ENCODE measurements at regions not wholly inside any gene's neighbourhood (a gene's known extent, or its start where the extent isn't known, plus 50 kb on each side); places are given as distances from the start of the nearest gene placed in this dataset.
A peak's percentile ranks its signal among the peaks of the same experiment; 100 is the strongest.
"Not testable (repeated sequence)": the region's sequence is repeated elsewhere in the genome, so short reads cannot be mapped to it uniquely, and the experiment has no call there.

DNA sequence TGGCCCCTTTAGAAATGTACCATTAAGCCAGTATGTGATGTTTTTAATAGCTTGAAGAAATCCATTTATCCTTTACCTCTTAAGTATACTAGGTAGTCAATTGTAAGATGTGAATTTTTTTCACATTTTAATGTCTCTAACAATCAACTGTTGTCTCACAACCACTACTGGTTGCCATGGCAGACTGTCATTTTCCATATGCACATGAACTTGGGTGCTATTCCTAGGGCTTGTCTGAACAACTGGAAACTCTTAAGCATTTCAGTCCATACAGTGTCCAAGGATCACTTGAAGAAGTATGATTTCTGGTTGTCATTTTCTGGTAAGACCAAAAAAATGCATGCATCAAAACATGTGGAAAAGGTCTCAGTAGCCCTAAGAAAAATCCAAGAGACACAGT, 315.1 kb downstream of the HHIPL2 start:
- DNase-seq: no peak

DNA sequence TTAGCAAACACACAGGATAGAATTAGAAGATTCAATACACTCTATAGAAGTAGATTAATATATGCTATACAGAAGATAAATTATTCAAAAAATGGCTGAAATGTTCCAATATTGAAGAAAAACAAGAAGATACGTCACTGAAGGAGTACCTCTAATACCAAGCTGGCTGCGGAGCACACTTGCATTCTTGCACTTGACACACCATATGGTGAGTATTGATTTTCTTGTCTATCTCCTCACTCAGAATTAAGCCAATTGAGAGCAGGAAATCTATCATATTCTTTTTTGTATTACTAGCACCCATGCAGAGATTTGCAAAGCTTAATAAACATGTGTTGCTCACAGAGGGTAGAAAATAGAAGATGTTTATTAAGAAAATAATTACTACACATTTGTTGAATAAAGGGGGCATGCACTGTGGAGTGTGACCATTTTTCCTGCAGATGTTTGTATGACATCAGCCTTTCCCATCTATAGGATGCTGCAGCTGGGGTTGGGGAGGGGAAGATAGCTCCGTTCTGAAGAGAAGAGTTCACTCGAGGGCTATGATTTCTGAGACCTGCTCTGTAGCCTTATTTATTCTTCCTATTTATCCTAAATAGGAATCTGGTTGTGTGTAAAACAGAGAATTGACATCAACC, 318.1 kb downstream of the HHIPL2 start:
- no peak for DNase-seq

DNA sequence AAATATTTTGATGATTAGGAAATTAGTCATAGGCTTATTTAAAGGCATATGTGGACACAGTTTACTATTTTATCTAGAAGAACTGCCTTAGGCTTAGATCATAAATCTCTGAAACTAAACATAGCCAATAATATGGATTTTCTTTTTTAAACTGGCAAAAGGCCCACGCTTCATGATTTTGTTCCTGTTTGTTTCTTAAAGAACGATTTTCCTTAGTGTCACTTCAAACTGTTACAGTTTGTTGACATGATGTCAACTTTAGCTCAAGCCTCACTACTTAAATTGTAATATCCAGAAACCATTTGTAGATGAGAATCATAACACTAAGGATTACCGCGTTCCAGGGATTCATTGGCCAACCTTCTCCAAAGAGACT, 322.6 kb downstream of the HHIPL2 start:
- DNase-seq: no peak

DNA sequence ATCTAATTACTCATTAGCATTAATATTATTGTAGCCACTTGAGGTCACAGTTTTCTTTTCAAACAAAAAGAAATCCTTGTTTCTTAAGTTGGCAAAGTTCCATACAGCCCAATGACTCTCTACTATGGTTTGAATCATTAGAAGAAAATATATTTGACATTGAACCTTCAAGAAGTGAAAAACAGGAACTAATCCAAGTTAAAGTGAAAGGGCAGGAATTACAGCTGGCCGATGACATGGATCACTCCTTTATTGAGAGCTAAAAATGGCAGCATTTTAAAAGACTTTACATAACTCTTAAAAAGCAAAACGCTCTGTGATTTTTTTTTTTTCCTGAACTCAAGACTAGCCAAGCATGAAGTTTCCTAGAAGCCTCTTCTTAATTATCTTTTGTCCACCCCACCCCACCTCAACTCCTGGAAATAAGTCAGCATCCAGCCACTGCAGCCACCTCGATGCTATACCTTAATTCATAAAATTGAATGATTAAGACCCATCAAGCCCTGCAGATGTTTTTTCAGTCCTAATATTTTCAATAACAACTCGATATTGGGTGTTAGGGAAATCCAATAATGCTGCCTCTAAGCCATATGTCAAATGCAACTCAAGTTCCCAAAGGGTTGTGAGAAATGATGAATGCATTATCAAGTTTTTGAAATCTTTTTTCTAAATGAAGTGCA, 323.1 kb downstream of the HHIPL2 start:
- DNase-seq: no peak

DNA sequence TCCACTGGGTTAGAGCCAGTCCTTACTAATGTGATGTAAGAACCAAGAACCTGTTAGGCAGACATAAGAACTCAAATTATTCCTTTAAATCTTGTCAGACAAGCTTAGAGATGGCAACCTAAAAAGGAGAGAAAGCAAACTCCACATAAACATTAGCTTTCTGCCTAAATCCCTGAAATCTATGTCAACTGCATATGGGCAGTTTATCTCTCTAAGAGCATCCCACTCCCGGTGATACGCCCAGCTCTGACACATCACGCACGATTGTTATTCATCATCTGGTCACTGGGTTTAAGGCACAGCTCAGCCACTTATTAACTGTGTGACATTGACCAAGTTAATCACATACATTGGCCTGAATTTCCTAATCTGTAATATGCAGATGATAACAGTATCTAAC, 323.7 kb downstream of the HHIPL2 start:
- no peak for DNase-seq

DNA sequence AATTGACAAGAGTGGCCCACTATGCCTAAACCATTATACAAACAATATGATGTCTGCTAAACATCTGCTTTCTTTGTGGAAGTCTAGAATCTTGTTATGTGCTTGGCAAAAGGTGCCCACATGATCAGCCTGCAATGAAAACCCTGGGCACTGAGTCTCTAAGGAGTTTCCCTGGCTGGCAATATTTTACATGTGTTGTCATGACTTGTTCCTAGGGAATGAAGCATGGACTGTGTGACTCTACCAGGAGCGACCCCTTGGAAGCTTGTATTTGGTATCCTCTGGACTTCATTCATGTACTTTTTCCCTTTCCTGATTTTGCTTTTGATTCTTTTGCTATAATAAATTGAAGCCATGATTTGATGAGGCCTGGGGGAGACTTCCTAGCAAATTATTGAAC, 324.9 kb downstream of the HHIPL2 start:
- no peak for DNase-seq

DNA sequence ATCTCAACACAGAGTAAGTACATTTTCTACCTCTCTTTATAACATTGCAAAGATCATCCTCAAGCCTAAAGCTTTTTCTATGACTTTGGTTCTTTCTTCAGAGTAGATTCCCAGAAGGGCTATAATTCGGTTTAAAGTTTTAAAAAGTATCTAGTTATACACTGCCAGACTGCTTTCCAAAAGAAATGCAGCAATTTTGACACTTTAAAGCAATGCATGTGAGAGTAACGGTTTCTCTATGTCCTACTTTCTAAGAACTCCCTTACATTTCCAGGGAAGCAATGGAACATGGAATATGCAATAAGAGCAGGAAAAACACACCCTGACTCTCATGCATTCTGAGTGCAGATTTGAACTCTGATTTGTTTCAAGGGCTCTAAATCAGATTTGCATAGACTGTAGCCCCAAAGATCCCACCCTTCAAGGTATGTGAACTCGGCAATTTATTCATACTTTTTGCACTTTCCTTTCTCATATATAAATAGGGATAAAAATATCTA, 331.6 kb downstream of the HHIPL2 start:
- no peak for DNase-seq

DNA sequence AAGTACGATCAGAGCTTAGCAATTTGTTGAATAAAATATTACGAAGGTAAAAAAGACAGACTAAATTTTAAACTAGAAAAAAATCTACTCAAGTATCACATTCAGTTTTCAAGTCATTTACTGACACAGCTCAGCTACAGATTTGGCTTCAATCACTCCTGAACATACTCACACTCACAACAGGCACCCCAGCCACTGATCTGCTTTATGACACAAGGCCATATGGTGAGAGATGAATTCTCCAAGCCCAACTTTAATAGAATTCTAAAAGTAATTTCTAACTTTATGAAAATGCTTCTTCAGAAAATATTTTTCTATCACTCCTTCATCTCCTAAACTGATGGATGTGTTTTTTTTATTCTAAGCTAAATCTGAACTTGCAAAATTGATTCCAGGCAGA, 337.1 kb downstream of the HHIPL2 start:
- no peak for DNase-seq

DNA sequence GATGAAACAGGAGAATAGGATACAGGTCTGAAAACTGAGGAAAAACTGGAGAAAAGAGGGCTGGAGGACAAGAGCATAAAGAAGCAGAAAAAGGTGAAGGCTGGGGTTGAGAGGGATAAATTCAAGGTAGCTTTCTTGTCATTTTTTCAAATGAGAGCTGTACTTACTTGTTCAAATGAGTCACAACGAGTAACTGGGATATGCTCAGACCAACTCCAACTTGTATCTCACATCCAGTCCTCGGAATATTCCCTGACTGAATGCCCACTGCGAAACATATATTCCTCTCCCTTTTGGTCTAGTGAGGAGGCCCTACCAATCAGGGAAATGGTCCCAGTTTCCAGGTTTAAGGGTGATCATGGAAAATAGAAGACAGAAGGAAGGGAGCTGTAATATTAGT, 343.4 kb downstream of the HHIPL2 start:
- no peak for DNase-seq

DNA sequence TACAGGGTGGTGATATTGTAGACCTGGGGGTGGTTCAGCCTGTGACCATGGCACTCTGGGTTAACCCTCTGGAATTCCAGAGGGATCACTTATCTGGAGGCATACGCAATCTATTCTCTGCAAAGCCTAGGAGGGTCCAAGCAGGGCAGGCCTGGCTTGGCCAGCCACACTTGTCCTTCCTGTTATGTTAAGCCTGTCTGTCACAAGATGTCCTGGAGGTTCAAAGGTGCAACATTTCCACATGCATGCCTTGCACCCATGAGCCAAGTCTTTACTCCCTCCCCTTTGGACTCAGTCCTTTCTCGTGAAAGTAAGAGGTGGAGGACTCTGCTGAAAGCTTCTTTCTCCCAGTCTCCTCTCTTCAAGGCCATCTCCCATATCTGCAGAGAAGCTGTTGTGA, 345.1 kb downstream of the HHIPL2 start:
- DNase-seq: no peak

DNA sequence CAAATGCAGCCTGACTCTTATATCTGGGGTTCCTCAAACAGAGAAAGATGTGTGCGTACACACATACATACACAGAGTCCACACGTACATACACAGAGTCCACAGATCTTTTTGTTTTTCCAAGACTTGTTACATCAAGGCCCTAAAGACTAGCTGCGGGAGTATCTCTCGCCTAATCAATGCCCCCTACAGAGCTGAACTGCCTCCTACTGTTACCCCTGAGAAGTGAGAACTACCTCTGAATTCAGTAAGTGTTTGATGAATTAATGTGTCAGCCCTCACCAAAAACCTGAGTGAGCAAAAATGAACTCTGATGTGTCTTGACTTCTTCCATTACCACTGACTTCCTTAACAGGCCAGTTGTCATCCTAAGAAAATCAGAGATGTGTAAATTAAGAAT, 351.2 kb downstream of the HHIPL2 start:
- DNase-seq: no peak

DNA sequence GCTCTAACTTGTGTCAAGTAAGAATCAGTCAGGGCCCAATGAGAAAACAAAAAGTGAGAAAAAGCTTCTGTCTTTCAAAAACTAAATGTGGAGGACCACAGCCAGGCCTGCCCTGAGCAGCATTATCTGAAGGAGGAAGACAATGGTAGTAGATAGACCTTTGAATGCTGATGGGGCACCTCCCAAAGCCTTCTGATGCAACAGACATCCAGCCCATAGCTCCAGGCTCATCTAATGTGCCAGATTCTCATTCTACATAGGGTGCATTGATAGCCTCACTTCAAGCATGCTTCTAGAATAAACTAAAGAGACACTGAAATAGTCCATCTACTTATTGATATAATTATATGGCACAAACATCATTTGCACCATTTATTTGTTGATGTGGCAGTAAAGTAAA, 351.6 kb downstream of the HHIPL2 start:
- no peak for DNase-seq

DNA sequence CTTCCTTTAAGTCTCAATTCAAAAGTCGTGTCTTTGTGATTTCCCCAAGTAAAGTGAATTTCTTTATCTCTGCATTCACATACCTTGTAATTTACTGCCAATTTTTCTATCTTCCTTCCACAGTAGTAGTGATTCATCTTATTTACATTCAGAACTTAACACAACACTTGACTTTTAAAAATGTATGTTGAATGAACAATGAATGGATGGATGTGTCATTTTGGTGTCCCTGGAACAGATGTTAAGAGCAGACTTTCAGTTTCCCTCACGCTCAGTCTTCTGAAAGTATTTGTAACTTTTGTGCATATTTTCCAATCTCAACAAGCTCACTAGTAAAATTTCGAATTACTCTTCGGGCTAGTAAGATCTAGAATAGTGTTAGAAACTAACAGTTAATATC, 352.0 kb downstream of the HHIPL2 start:
- no peak for DNase-seq

DNA sequence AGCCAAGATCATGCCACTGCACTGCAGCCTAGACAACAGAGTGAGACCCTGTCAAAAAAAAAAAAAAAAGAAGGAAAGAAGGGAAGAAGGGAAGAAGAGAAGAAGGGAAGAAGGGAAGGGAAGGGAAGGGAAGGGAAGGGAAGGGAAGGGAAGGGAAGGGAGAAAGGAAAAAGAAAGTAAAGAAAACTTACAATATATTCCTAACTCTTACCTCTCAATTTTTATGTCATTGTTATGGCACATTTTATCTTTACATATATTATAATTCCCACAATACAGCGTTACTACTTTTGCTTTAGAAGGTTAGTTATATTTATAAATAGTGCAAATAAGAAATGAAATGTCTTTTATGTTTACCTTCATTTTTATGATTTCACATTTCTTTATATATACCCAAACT, 358.7 kb downstream of the HHIPL2 start:
- no peak for DNase-seq

DNA sequence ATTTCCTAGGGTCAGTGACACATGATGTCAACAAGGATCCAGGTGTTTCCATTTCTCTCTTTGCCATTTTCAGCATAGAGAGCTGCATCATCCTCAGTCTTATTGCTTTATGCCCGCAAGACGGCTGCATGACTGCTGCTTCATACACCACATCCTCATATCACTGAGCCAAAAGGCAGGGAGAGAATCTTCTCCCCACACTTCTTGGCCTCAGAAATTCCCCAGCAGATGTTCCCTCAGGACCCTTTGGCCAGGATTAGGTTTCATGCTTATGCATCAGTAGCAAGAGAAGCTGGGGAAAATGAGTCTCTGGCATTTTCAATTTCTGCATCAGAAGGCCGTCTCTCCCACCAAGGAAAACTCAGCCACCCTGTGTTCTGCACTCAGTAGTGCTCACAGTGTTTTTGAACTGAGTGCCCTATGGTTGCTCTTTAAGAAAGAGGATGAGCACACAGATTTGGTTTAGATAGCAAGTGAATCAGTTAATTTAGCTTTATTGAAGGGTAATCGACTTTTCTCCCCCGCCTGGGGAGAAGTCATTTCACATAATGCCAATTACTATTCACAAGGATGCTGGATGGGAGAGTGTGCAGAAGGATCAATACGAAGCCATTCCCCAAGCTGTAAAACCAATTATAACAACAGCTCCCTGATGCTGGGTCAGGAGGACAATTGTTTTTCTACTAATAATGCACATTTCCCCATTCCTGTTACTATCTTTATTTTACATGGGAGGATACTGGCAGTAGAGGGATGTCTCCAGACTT, 360.2 kb downstream of the HHIPL2 start:
- no peak for DNase-seq

DNA sequence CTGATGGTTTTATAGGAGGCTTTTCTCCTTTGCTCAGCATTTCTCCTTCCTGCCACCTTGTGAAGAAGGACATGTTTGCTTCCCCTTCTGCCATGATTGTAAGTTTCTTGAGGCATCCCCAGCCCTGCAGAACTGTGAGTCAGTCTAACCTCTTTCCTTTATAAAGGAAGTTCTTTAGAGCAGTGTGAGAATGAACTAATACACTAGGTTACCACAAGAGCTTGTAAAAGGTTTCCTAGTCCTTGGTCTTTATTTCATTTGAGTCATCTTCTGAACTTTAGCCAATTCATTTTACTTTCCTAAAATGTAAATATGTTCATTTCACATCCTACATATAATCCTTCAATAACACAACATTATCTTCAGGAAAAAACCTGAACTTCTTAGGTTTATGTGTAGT, 365.3 kb downstream of the HHIPL2 start:
- DNase-seq: no peak

DNA sequence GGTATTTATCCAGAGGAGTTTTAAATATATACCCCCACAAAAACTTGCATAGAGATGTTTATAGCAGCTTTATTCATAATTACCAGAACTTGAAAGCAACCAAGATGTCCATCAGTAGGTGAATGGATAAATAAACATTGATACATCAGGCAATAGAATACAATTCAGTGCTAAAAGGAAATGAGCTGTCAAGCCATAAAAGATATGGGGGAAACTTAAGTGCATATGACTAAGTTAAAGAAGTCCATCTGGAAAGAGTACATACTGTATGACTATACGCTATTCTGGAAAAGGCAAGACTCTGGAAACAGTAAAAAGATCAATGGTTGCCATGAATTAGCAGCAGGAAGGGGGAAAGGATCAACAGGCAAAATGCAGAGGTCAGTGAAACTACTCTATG, 366.7 kb downstream of the HHIPL2 start:
- no peak for DNase-seq

DNA sequence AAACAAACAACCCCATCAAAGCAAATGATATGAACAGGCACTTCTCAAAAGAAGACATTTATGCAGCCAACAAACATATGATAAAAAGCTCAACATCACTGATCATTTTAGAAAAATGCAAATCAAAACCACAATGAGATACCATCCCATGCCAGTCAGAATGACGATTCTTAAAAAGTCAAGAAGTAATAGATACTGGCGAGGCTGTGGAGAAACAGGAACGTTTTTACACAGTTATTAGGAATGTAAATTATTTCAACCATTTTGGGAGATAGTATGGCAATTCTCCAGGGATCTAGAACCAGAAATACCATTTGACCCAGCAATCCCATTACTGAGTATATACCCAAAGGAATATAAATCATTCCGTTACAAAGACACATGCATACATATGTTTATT, 370.4 kb downstream of the HHIPL2 start:
- DNase-seq: not testable (repeated sequence)

DNA sequence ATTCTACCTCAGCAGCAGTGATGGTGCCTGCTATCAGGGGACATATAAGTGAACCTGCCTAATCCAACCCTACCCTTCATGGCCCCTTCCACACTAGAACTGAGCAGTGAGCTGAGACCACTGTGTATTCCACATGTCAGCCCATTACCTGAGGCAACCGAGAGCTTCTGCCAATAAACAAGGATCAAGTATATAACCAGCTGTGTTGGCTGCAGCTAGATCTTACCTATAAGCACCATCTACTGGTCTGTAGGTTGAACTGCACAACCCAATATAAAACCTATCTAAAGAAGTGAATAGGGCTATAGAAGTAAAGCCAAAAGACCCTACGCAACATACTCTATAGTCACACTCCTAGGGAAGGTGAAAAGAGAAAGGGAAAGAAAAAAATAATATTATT, 376.9 kb downstream of the HHIPL2 start:
- peak; percentile 44 for DNase-seq

DNA sequence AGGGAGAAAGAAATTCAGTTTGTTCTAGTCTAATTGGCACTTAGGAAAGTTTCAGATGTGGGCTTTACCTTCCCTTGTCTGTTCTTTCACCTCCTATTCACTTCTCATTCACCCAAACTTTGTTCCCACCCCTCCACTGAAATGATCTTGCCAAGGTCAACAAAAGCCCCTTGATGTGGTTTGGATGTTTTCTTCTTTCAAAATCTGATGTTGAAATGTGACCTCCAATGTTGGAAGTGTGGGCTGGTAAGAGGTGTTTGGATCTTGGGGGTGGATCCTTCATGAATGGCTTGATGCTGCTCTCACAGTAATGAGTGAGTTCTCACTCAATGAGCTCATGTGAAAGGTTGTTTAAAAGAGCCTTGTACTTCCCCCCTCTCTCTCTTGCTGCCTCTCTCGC, 379.3 kb downstream of the HHIPL2 start:
- no peak for DNase-seq

DNA sequence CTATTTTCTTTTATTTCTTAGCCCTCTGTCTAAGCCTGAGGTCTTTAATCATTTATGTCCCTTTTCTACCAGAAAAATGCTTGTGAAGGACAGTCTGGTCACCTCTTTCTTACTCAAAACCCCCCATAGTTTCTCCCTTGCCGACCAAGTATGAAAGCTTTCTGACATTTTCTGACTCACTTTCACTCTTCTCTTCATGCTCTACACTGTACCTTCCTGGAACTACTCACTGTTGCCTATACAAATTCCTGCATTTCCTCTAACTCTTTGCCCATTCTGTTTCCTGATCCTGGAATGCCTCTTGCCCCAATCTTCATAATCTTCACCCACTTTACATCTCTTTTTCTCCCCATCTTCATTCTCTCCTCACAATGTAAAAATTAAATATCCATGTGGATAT, 380.0 kb downstream of the HHIPL2 start:
- no peak for DNase-seq

DNA sequence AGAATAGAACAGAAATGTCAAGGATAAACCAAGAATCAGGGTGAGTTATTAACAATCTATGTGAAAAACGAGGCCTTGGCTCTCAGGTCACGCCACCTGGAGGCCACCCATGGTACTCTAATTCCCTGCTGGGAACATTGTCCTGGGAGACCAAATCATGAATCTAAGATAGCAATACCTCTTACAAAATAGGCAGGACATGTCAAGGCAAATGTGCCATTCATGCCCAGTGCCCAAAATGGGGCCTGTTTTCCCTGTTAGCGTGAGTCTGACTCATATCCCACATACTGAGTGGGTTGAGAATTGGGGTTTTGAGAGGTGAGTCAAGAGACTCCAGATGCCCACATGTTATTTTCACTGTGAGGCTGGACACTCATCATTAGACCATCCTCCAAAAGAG, 380.8 kb downstream of the HHIPL2 start:
- peak; percentile 23 for DNase-seq

DNA sequence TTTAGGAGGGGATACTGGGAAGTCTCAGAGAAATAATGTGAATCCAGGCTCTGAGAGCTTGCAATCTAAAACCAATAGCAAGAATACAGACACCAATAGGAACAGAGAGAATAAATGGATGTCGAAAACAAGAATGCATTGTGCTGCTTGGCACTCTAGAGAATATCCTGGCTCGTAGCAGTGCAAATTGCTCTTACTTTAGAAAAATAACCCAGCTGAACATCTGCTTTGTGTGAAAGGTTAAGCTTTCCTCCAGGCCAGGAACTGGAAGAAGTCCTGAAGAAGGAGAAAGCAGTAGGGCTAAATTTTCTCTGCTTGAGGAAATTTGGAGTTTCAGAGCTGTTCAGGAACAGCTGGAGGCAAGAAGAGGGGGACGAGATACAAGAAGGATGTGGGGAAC, 382.3 kb downstream of the HHIPL2 start:
- no peak for DNase-seq

DNA sequence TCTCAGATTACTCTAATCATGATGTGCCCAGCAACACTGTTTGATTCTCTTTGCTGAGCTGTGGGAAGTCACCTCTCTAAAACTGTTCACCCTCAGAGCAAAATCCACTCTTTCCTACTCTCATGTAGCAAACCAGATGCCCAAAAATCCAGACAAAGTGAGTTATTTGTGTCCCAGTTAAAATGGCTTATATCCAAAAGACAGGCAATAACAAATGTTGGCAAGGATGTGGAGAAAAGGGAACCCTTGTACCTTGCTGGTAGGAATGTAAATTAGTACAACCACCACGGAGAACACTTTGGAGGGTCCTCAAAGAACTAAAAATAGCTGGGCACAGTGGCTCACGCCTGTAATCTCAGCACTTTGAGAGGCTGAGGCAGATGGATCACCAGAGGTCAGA, 384.0 kb downstream of the HHIPL2 start:
- DNase-seq: no peak
